Fibroblast of the aortic adventitia (primary cell): ENCODE measurements at regions not wholly inside any gene's neighbourhood (a gene's known extent, or its start where the extent isn't known, plus 50 kb on each side); places are given as distances from the start of the nearest gene placed in this dataset.
A peak's percentile ranks its signal among the peaks of the same experiment; 100 is the strongest.

Experiments
- DNase-seq: peaks from one replicate; pipeline ENCODE4 v3.0.0-alpha.2; 2010; ENCODE audit warnings: low read depth
- H3K4me3 ChIP-seq: 2 replicates; pipeline ENCODE4 v1.5.1; 2011; ENCODE audit warnings: low read depth, mild to moderate bottlenecking, control low read depth, low read length, moderate library complexity
- CTCF ChIP-seq: IDR thresholded peaks from 2 replicates; pipeline ENCODE4 v1.5.1; 2011; ENCODE audit warnings: mild to moderate bottlenecking, low read length, control low read depth, inconsistent platforms; ENCODE audit not compliant: insufficient read depth

- H3K4me3 ChIP-seq: no peak overlapping the region
- TF ChIP-seq CTCF: no peak
- no peak for DNase-seq
These were observed 158.7 kb downstream of the SIPA1L2 start for GRCh38 chr1:232471250-232471649.

GRCh38 chr1:232470711-232471110 lies 159.2 kb downstream of the SIPA1L2 start:
- no peak overlapping the region for H3K4me3 ChIP-seq
- no peak for TF ChIP-seq CTCF
- no peak for DNase-seq

GRCh38 chr1:232468249-232468648 lies 161.7 kb downstream of the SIPA1L2 start:
- no peak for DNase-seq
- H3K4me3 ChIP-seq: no peak overlapping the region
- TF ChIP-seq CTCF: no peak

- no peak overlapping the region for H3K4me3 ChIP-seq
- DNase-seq: no peak
- no peak for TF ChIP-seq CTCF
These were observed 162.7 kb downstream of the SIPA1L2 start for GRCh38 chr1:232467073-232467760.

- DNase-seq: no peak
- no peak for TF ChIP-seq CTCF
- H3K4me3 ChIP-seq: no peak overlapping the region
These were observed 165.6 kb downstream of the SIPA1L2 start for GRCh38 chr1:232464325-232464724.

GRCh38 chr1:232463225-232463624 lies 166.7 kb downstream of the SIPA1L2 start:
- peak; percentile 35 for DNase-seq

More at GRCh38 chr1:232463225-232463624, 166.7 kb downstream of the SIPA1L2 start:
- no peak for TF ChIP-seq CTCF
- no peak overlapping the region for H3K4me3 ChIP-seq
